Adipocyte (in vitro differentiated cells): ENCODE measurements at regions not wholly inside any gene's neighbourhood (a gene's known extent, or its start where the extent isn't known, plus 50 kb on each side); places are given as distances from the start of the nearest gene placed in this dataset.

Experiments used
- DNase-seq: peaks from one replicate; pipeline ENCODE4 v3.0.0-alpha.2; 2015; ENCODE audit warnings: low read depth
- H3K27me3 ChIP-seq: replicated peaks from 2 replicates; pipeline ENCODE4 v1.7.0; 2013; ENCODE audit warnings: mild to moderate bottlenecking, low read length, moderate library complexity; ENCODE audit not compliant: control insufficient read depth, insufficient read depth
- H3K36me3 ChIP-seq: 2 replicates; pipeline ENCODE4 v1.7.0; 2013; ENCODE audit warnings: low read length, mild to moderate bottlenecking, moderate library complexity; ENCODE audit not compliant: control insufficient read depth, insufficient read depth, severe bottlenecking
- H3K4me1 ChIP-seq: 2 replicates; pipeline ENCODE4 v1.7.0; 2013; ENCODE audit warnings: mild to moderate bottlenecking, low read length, moderate library complexity; ENCODE audit not compliant: control insufficient read depth, insufficient read depth
- H3K4me3 ChIP-seq: 2 replicates; pipeline ENCODE4 v1.7.0; 2013; ENCODE audit warnings: mild to moderate bottlenecking, low read length, moderate library complexity
- H3K9ac ChIP-seq: 2 replicates; pipeline ENCODE4 v1.7.0; 2013; ENCODE audit warnings: mild to moderate bottlenecking, low read length, moderate library complexity
- H3K9me3 ChIP-seq: 2 replicates; pipeline ENCODE4 v1.7.0; 2013; ENCODE audit warnings: mild to moderate bottlenecking, low read length, moderate library complexity; ENCODE audit not compliant: control insufficient read depth

GRCh38 chr5:163623524-163623923, 118.1 kb downstream of the MAT2B start:
- no peaks in the 10 kb centered on the region for H3K9me3 ChIP-seq
- no peaks in the 10 kb centered on the region for H3K36me3 ChIP-seq
- H3K4me3 ChIP-seq: no peak overlapping the region
- H3K27me3 ChIP-seq: peaks cover 6% of the 10 kb centered on the region
- no peak overlapping the region for H3K9ac ChIP-seq
- no peaks in the 10 kb centered on the region for H3K4me1 ChIP-seq
- no peak for DNase-seq

DNA sequence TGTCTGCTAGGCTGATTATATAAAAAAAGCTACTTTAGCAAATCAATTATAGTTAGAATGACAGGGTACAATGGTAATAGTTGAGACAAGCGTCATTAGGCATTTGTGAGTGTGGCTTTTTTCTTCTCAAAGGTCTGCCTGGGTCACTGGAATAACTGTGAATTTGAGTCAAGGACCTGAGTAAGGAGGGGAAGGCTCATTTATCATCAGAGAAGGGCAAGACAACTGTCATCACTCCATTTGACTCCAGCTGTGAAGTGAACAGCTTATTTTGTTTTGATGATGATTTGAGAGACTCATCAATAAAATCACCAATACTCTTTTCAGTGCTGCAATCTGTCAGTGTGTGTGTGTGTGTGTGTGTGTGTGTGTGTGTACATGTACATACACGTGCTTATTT, 118.6 kb downstream of the MAT2B start:
- peaks cover 6% of the 10 kb centered on the region for H3K27me3 ChIP-seq
- H3K36me3 ChIP-seq: no peaks in the 10 kb centered on the region
- no peak overlapping the region for H3K4me3 ChIP-seq
- no peaks in the 10 kb centered on the region for H3K4me1 ChIP-seq
- H3K9ac ChIP-seq: no peak overlapping the region
- DNase-seq: no peak
- H3K9me3 ChIP-seq: no peaks in the 10 kb centered on the region

GRCh38 chr5:163624431-163624830, 119.0 kb downstream of the MAT2B start:
- no peak for DNase-seq
- Histone ChIP-seq H3K9ac (no peak overlapping the region), H3K4me3 (no peak overlapping the region), H3K9me3 (no peaks in the 10 kb centered on the region), H3K36me3 (no peaks in the 10 kb centered on the region), H3K27me3 (peaks cover 6% of the 10 kb centered on the region), H3K4me1 (no peaks in the 10 kb centered on the region)

DNA sequence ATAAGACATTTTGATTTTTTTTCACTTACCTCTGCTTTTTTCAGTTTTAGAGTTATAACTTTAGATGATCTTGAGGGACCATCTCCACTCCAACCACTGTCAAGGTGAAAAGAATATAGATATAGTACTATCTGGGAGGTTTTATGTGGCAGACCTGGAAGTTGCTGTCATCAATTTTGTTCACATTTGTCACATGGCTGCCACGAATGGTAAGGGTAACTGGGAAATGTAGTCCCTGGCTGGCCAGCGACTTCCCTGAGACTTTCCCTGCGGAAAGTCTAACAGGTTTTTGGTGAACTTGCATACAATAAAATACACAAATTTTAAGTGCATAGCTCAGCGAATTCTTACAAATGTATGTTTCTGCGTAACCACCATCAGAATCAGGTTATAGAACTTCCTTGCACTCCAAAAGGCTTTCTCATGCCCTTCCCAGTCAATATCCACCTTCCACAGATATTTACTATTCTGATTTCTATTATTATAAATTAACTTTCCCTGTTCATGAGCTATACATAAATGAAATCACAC, 121.5 kb downstream of the MAT2B start:
- no peak overlapping the region for H3K9ac ChIP-seq
- H3K27me3 ChIP-seq: peaks cover 6% of the 10 kb centered on the region
- no peak overlapping the region for H3K4me3 ChIP-seq
- H3K4me1 ChIP-seq: no peaks in the 10 kb centered on the region
- no peak for DNase-seq
- H3K9me3 ChIP-seq: no peaks in the 10 kb centered on the region
- H3K36me3 ChIP-seq: no peaks in the 10 kb centered on the region

GRCh38 chr5:163631856-163632255, 126.4 kb downstream of the MAT2B start:
- H3K9ac ChIP-seq: no peak overlapping the region
- no peaks in the 10 kb centered on the region for H3K9me3 ChIP-seq
- H3K4me3 ChIP-seq: no peak overlapping the region
- peak; percentile 7 for DNase-seq
- H3K27me3 ChIP-seq: peaks cover 2% of the 10 kb centered on the region
- H3K4me1 ChIP-seq: no peaks in the 10 kb centered on the region
- H3K36me3 ChIP-seq: no peaks in the 10 kb centered on the region

- Histone ChIP-seq H3K36me3 (no peaks in the 10 kb centered on the region), H3K4me3 (no peak overlapping the region), H3K9me3 (no peaks in the 10 kb centered on the region), H3K4me1 (no peaks in the 10 kb centered on the region), H3K27me3 (peaks cover 2% of the 10 kb centered on the region), H3K9ac (no peak overlapping the region)
- DNase-seq: no peak
Measured at GRCh38 chr5:163633926-163634460, 128.6 kb downstream of the MAT2B start.

DNA sequence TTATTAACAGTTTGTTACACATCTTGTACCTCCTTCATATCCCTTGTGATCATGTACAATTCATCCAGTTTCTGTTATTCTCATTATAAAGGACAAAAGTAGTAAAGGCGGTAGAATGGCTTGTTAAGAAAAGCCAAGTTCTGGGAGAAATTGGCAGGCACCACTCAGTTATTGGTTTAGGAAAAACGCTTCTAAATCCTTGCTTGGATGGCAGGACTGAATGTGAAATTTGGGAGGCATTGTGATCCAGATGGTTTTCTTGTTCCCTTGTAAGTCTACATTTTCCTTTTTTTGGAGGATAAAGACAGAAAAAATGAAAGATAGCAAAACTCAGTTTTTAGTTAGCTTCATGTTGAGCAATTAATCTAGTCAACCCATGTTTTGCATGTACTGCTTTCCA, 130.2 kb downstream of the MAT2B start:
- no peak overlapping the region for H3K9ac ChIP-seq
- DNase-seq: no peak
- H3K9me3 ChIP-seq: no peaks in the 10 kb centered on the region
- H3K4me1 ChIP-seq: no peaks in the 10 kb centered on the region
- no peak overlapping the region for H3K4me3 ChIP-seq
- H3K36me3 ChIP-seq: no peaks in the 10 kb centered on the region
- H3K27me3 ChIP-seq: peaks cover 2% of the 10 kb centered on the region

DNA sequence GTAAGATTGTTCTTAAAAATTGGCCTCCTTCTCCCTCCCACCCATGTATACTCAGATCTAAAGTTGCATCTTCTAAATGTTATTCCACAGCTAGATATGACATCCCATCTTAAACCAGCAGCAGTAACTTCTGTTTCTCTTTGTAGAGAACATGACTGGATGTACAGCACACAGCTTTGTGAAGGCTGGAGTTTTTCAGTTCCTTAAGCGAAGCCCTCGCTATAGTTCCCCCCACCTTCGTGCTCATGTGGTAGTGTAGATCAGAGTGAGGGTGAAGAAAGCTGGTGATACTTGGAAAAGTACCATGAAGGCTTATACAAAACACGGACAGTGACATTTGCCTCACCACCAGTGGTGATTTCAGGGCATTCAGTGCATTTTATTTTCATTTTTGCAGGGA, 137.5 kb downstream of the MAT2B start:
- Histone ChIP-seq H3K9me3 (no peaks in the 10 kb centered on the region), H3K4me3 (no peak overlapping the region), H3K27me3 (no peaks in the 10 kb centered on the region), H3K9ac (no peak overlapping the region), H3K4me1 (no peaks in the 10 kb centered on the region), H3K36me3 (no peaks in the 10 kb centered on the region)
- no peak for DNase-seq

DNA sequence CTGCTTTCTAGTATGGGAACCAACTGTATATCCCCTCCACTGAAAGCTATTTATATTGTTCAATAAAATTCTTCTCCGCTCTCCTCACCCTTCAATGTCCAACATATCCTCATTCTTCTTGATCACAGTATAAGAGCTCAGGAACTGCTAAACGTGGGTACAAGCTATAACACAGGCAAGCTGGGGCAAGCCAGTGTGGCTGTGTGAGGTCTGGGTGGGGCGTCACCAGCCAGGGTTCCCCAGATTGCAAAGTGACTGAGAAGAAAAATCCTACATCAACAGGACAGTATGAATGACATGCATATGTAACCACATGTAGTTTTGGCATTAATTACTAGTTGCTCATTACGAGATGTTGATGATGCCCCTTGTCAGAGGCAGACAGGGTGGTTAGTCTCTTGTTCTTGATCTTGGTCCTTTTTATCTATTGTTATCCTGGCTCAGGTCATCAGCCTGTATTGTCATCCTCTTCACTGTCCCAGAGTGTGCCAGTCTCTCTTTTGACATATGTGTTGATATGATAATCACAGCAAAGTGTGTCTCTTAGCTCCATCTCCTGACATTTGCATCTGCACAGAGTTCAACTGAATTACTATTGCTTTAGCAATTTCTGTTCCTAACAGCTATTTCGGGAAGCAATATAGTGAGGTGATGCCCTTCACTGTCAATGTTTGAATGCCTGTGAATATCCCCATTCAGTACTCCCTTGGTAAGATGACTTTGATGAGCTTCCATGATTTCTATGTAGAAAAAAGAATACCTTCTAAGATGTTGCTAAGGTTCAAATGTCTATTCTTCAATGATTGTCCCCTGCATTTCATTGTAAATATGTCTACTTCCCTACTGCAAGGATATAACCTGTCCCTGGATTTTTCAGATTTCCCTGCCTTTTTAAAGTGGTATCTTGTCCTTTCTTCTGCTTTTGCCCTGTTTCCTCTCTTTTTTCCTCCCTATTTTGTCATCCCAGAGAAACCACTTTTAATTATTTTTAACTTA, 140.3 kb downstream of the MAT2B start:
- Histone ChIP-seq H3K27me3 (no peaks in the 10 kb centered on the region), H3K4me3 (no peak overlapping the region), H3K36me3 (no peaks in the 10 kb centered on the region), H3K4me1 (no peaks in the 10 kb centered on the region), H3K9ac (no peak overlapping the region), H3K9me3 (no peaks in the 10 kb centered on the region)
- no peak for DNase-seq

- no peak overlapping the region for H3K9ac ChIP-seq
Measured at GRCh38 chr5:163649514-163649913, 144.1 kb downstream of the MAT2B start.

DNA sequence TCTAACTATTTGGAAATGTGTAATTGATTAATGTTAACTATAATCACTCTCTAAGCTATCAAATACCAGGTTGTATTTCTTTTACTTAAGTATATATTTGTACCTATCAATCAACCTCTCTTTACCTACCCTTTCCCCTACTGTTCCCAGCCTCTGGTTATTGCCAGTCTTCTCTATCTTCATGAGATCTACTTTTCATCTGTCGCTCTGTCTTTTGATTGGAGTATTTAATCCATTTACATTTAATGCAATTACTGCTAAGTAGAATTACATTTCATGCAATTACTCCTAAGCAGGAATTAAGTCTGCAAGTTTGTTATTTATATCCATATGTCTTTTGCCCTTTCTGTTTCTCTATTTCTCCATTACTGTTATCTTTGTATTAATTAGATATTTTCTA, 148.1 kb downstream of the MAT2B start:
- Histone ChIP-seq H3K27me3 (no peaks in the 10 kb centered on the region), H3K36me3 (no peaks in the 10 kb centered on the region), H3K9ac (no peak overlapping the region), H3K9me3 (peaks cover 14% of the 10 kb centered on the region), H3K4me3 (no peak overlapping the region), H3K4me1 (no peaks in the 10 kb centered on the region)
- DNase-seq: no peak

More at GRCh38 chr5:163649514-163649913, 144.1 kb downstream of the MAT2B start:
- Histone ChIP-seq H3K4me3 (no peak overlapping the region), H3K9me3 (peaks cover 14% of the 10 kb centered on the region), H3K36me3 (no peaks in the 10 kb centered on the region), H3K27me3 (no peaks in the 10 kb centered on the region), H3K4me1 (no peaks in the 10 kb centered on the region)
- peak; percentile 30 for DNase-seq
